ENCODE measurements at regions not wholly inside any gene's neighbourhood (a gene's known extent, or its start where the extent isn't known, plus 50 kb on each side); places are given as distances from the start of the nearest gene placed in this dataset.

GRCh38 chr6:74658391-74658790, 547.5 kb downstream of the COL12A1 start:
- TF ChIP-seq POLR2AphosphoS5 (IDR thresholded peaks at IDR 0.05) (no peak), CTCF (IDR thresholded peaks at IDR 0.05) (no peak), POLR2A (IDR thresholded peaks at IDR 0.05) (no peak), EP300 (IDR thresholded peaks at IDR 0.05) (no peak)

All from upper lobe of left lung (tissue), 4 donors.